ENCODE measurements at regions not wholly inside any gene's neighbourhood (a gene's known extent, or its start where the extent isn't known, plus 50 kb on each side); places are given as distances from the start of the nearest gene placed in this dataset.

DNA sequence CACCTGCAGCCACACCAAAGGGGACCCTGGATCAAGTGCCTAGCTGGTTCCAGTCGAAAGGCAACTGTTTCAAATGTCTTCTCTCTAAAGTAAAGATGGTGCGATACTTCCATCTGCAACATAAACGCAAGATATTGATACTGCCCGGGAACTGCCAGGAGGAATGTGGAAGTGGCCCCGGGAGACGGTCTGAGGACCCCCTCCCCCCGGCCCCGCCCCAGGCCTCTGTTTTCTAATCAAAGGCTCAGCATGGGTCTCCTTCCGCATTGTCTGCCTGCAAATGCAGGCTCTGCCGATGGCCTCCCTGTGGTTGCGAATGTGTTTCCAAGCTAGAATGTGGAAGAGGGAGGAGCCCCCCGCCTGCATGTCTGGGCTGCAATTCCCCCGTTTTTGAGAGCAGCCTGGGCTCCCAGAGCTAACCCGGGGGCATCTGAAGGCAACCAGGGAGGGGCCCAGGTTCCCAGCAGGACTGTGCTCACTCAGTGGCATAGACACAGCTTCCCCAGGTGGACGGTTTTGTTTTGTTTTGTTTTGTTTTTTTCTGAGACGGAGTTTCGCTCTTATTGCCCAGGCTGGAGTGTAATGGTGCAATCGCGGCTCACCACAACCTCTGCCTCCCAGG, 223.9 kb upstream of the PPP2R2D start:
- no peak for DNase-seq

DNA sequence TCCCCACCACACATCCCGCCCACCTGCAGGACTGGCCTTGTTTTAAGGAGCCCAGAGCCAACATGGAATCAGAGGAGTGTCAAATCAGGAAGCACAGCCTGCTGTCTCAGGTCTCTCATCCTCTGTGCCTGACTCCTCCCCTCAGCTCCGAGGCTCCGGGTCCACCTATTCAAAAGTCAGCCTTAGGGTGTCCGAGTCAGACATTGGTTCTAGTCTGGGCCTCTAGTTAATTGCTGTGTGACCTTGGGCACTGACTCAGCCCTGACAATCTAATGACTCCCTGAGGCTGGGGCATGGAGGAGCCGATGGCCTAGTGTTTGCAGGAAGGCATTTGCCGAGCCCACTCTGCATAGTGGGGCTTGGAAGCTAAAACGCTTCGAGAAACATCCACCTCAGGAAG, 223.1 kb upstream of the PPP2R2D start:
- no peak for DNase-seq

DNA sequence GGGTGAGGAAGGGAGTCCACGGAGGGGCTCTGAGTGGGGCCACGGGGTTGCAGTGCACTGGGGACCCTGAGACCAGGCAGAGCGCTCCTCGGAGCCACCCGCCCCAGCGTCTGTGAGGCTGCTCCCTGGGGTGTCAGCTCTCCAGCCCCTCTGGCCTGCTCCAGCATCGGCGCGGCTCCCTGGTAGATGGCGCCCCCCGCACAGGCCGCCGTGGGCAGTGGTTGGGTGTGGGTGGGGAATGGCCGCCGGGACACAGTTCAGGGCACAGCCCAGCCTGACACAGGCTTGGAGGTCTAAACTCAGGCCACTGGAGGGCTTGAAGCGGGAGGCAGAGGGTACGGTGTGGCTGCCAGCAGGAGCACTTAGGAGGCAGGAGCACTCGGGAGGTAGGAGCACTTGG, 222.6 kb upstream of the PPP2R2D start:
- DNase-seq: no peak

DNA sequence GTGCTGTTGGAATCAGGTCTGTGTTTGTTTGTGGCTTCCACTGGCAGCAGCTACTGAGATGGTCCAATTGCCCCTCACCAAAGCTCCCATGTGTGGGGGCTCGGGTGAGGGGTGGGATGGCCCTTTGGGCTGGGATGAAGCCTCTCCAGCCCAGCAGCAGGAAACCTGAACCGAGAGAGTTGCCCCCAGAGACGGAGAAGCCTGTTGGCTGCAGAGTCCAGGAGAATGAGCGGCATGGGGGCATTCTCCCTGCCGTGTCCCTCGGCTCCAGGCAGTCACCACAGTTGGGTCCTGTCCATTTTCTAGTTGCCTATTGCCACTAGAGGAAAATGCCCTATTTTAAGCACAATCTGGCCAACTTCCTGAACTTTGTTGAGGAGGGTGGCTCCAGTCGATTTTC, 222.2 kb upstream of the PPP2R2D start:
- DNase-seq: no peak

DNA sequence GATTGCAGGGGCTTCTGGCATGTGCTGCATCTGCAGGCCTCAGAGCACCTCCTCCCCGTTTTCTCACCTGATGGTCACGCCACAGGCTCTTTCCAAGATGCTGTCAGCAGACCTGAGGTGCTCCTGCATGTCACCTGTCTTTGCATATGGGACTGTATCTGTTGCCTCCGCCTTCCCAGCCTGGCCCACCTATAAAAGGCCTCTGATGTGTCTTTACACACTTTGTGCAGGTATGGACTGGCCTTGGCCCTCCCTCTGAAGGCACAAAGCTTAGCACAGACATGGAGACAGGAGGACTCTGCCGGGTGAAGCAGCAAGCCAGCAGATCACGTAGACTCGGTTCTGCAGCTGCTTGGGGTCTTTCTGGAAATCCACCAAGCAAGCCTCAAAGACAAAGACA, 220.9 kb upstream of the PPP2R2D start:
- no peak for DNase-seq

DNA sequence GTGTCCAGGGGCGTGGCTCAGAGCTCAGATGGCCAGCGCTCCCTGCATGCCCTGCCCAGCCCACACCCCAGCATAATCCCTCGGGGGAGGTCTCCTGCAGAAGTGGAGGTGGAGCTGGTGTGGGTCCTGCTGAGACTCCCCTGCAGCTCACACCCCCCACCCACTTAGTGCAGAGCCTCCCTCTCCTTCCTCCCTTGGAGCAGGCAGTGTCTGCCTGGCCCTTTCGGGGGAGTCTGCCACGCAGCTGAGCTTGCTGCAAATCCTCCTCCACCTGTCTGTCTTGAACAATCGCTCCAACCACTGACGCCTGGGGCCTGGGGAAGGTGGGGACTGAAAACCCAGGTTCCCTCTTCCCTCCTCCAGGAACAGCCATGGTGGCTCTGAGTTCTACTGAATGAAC, 219.7 kb upstream of the PPP2R2D start:
- no peak for DNase-seq

DNA sequence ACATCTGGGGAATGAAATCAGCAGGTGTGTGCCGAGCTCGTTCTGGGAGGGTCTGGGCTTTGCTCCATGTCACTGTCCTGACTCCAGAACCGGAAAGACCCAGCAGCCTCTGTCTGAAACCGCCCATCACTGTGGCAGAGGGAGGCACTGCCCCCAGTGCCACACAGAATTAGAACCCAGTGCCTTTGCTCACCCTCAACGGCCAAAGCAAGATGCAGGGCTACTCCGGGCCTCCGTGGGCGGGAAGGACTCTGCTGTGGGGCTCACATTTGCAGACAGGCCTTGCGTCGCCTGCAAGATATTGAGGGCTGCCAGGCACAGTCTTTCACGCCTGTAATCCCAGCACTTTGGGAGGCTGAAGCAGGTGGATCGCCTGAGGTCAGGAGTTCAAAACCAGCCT, 219.2 kb upstream of the PPP2R2D start:
- no peak for DNase-seq

DNA sequence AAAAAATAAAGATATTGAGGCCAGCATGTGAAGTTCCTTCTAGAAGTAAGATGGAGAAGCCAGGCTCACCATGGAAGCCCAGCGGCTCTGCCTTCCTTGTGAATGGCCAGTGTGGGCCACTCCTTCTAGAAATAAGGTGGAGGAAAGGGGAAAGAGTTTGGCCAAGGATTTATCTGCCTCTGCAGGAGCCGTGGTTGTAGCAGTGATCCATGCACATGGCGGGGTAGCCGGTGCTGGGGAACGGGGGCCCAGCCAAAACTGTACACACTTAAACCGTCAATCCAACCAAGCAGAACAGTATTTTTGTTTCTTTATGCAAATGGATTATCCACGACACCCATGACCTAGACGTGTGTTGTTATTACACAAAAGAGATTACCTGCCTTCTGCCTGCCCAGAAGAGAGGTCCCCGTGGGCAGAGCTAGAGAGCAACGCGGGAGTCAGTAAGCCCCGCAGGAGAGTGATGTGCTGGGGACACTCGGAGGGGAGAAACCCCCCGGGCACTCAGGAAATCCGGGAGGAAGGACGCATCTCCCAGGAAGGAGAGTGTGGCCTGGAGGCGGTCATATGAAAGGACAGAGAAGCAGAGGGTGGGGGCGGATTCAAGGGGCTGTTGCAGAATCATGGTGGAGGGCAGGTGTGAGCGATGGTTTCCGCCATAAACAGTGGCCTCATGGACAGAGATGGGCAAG, 218.4 kb upstream of the PPP2R2D start:
- DNase-seq: no peak

DNA sequence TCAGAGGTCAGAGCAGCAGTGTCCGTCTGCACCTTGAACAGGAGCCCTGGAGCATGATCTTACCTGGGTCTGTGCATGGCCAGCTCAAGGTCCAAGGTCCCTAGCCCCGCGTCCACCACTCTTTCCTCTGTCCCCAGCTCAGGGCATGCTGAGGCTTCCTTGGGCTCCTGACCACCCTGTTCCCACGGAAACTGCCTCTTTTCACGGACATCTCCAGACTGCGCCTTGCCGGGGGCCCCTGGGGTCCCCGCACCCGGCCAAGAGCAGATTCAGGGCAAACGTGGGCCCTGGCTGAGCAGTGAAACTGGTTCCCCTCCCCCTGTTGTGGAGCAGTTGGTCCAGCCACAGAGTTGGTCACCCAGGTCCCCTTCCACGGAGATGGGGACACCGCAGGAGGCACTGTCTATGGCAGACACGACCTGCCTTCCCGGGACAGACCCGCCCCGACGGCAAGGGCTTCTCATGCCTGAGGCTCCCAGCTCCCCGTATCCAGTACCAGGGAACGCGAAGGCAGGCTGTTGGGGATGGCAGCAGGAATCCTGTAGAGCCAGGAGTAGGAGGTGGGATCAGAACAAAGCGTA, 217.4 kb upstream of the PPP2R2D start:
- no peak for DNase-seq

DNA sequence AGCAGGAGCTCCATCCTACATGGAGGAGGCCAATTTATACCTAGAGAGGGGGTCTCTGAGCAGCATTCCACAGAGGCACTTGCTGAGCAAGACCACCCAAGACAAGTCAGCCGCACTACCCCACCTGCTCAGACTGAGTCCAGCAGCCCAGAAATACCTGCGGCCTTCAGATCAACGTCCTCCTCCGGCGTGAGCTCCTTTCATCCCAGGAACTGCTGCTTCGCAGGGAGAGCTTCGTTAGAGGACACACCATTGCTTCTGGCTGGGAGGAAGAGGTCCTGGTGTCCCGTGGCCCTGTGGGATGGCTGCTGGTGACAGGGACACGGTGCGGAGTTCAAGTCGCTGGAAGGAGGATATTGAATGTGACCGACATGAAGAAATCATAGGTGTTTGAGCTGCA, 216.9 kb upstream of the PPP2R2D start:
- DNase-seq: no peak

DNA sequence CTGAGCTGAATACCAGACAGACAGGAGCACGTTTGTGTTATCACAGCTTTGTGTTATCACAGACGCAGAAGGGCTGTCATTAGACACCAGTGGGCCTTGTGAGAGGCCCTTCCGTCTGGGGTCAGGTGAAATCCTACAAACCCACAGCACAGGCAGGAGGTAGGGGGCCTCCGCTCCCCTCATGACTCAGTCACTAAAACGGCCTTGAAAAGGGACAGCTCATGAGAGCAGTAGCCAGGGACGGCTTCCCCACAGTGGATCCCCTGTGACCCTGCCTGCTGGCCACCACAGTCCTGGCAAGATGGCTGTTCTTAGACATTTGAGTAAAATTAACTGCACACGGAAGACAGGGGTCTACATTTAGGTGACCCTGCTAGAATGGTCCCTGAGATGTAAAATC, 215.8 kb upstream of the PPP2R2D start:
- no peak for DNase-seq

DNA sequence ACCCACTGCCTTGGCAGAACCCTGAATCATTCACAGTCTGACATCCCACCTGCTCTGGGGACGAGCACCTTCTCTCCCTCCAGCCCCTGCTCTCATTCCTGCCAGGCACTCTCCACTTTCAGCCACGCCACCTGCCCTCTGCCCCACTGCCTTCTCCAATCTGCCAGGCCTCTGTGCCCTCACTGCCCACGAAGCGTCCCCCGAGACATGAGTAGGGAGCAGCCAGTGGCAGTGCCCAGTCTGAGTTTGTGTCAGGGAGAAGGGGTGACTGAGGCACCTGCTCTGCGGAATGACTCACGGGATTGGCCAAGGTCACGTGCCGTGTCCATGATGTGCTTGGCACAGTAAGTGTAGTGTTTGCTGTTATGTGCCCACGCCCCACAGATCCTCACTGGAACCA, 215.2 kb upstream of the PPP2R2D start:
- no peak for DNase-seq

DNA sequence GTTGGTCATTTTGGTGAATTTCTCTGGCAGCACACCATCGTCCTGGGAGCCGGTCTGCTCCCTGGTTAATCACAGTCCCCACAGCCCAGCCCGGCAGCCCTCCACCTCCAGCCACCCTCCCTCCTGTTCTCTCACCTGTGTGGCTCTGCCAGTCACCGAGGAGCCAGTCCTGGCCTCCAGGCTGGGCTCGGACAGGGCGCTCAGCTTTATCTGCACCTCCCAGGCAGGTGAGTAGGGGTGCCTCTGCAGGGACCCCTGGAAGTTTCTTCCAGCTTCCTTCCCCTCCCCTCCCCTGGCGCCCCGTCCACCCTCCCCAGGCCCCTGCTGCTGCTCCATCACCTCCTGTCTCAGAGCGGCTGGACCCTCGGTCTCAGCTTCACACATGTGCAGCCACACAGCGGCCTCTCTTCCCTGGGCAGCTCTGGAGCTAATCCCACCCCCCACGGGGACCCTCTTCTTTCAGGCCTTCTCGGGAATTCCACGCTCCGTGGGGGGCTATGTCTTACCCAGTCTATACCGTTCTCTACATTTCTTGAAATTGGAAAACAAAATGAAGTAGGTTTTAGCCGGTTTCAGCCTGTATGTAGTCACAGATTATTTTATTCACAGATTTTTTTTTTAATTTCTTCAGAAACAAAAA, 213.9 kb upstream of the PPP2R2D start:
- DNase-seq: no peak

DNA sequence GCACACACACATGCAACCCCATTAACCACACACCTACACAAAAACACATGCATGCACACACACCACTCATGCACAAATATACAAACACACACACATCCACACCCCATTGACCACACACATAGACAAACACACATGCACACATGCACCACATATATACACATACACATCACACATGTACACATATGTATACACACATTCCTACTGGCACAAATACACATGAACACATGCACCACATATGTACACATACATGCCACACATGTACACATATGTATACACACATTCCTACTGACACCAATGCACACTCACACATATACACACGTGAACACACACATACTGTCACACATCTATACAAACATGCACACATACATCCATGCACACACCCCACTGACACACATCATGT, 212.5 kb upstream of the PPP2R2D start:
- no peak for DNase-seq

DNA sequence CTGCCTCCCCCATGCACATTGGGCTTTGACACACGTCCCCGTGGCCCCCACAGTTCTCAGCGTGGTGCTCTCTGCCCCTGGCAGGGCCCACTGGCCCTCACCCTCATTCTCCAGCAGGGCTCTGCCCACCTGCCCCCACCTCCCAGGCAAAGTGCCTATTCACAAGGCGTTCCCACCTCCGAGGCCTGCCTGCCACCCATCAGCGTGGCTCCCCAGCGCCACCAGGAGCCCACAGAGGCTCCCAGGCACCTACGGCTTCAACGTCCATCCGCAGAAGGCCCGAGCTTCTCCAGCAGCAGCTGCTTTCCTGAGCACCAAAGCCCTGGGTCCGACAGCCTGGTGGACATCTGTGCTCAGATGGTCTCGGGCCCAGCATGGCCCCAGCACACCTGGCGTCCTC, 211.8 kb upstream of the PPP2R2D start:
- DNase-seq: peak in 1 of 2 experiments; percentile 12

DNA sequence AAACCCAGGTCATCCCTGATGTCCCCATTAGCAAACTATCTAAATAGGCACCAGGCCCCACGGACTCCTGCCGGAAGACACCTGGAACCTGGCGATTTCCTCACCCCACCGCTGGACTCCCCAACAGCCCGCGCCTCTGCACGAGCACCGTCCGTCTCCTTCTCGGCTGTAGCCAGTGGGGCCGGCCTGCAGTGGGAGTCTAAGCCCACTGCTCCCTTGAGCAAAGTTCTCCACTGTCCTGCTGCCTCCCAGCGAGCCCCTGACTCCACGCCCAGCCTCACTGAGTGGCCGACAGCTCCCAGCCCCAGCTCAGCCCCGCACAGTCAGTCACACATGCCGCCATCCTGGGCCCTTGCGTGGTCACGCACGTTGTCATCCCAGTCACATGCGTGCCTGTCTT, 211.3 kb upstream of the PPP2R2D start:
- no peak for DNase-seq

DNA sequence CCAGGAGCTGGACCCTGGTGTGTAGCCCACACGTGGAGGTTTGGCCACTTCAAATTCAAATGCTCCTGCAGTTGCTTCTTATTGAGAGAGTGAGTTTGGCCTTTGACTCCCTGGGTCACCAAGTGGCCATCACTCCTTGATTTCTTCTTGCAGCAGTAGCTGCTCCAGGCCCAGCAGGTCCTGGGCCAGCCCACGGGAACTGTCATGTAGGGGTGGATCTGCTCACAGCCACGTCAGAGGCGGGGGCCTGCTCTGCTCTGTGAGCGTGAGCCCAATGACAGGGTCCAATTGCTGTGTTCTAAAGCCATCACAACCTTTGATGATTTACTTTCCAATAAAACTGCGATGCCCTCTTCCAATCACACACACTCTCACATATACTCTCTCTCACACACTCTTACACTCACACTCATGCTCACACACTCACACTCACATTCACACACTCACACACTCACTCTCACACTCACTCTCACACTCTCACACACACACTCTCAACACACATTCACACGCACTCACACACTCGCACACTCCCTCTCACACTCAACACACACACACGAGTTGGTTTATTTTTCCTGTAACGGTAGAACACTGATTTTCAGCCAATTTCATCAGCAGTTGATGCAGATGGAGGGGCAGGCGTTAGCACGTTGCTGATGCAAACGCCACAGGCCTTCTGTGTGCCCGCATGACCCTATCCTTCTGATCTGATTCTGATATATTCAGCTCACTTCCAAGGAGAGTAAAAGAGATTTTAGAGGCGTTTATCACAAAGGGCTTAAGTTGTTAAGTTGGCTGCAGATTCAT, 210.7 kb upstream of the PPP2R2D start:
- DNase-seq: no peak

DNA sequence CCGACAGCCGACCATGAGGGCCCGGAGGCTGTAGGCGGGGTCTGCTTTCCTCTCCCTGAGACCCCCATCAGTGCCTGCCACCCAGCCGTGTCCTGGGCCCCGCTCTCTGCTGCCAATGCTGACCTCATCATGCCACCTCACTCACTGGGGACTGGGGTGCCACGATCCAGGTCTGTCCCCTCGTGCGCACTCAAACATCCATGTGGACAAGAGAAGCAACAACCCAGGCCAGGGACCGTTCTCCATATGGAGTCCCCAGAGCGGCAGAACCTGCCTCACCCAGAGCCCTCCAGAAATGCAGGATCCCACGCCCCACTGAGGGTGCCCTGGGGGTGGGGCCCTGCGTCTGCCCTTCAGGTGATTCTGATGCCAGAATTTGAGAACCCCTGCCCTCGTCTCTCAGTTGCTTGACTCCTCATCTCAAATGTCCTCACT, 210.0 kb upstream of the PPP2R2D start:
- no peak for DNase-seq

DNA sequence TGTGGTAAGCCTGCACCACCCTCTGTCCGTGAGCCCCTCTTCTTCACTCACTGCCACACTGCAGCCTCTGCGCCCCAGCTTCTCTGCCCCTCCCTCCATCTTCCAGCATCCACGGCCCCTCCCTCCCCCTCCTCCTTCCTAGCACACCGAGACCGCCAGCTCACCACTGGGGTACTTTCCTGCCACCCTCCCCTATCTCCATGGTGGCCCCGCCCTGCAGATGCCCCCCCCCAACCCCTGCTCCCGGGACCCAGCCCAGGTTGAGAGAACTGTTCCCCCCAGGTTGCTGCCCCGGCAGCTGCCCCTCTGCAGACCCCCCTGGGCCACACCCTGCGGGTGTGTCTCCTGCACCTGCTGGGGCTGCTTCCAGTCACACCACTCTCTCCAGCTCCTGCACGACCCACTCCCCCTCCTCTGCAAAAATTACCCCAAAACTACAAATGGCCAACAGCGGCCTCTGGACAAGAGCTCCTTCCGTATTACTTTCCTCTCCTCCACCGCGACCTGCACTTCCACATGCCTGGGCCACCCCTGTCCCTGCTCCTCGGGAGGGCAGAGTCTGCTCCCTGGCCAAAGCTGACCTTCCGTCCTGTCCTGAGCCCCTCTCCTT, 209.2 kb upstream of the PPP2R2D start:
- DNase-seq: no peak

DNA sequence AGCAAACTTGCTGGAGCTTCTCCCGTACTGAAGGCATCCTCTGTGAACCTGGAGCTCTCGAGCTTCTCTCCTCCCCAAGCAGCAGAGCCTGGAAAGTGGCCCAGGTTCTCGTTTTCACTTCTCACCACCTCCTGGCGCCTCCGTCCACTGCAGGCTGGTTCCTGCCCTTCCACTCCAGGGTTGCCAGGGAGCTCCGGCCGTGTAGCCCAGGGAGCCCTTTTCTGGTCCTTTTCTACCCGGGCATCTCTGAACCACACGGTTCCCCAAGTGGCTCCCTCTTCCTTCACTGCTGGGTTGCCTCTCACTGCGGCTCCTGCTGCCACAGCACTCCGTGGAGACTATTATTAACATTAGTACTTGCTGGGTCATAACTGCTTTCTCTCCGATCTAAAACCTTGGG, 208.6 kb upstream of the PPP2R2D start:
- no peak for DNase-seq

DNA sequence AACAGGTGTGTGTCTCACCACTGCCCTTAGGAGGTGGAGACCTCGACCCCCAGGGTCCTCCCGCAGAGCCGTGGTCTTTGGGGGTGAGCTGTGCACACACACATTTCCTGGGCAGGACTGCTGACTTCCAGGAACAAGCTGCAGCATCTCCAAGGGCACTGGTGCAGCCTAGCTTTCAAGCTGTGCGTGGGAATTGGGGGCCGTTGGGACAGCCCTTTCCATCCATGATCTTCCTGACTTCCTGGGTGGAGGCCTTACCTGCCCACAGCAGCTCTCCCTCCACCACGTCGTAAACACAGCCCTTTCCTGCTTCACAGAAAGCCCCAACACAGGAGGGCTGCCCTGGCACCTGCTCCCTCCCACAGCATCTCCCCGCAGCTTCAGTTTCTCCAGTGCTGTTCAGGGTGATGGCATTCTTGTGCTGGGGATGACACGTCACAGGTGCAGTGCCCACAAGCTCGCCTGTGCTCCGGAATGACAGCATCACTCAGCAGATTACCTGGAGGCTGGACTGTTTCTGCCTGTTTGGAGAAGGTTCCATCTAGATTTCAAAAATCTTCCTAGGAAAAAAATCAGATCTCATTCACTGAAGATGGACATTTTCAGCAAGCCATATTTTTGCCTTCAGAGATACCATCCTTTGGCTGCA, 208.0 kb upstream of the PPP2R2D start:
- no peak for DNase-seq

DNA sequence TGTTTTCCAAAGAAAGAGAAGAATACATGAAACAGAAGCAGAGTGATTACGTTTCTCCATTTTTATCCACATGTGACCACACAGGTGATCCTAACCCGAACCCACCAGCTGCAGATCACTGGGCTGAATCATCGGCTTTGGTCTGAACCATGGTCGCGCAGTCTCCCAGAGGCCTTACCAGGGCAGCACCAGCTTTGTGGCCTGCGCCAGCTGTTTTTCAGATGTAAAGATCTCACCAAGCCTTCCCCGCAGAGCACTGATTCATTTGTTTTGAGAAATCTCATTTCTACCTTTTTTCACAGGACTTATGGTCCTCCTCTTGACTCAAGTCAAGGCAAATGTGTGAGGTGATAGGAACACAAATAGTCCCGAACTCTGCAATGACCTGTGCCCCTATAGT, 207.0 kb upstream of the PPP2R2D start:
- no peak for DNase-seq

Data from NCI-H526 (cell line).